ENCODE measurements at regions not wholly inside any gene's neighbourhood (a gene's known extent, or its start where the extent isn't known, plus 50 kb on each side); places are given as distances from the start of the nearest gene placed in this dataset.

DNA sequence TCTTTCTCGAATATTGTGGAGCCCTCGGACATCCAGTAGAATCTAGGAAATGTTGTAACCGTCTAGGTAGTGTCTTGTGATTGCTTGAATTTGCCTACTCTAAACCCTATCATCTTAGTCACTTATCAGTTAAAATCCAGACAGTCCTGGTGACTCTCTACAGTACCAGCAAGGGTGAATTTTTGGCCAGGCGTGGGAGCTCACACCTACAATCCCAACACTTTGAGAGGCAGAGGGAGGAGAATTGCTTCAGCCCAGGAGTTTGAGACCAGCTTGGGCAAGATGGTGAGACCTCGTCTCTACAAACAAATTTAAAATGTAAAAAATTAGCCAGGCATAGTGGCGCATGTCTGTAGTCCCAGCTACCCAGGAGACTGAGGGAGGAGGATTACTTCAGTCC lies 230.9 kb downstream of the CHRM3 start:
- Mint-ChIP-seq H3K27ac (ENCODE audit: unreplicated experiment) (no peak overlapping the region), H3K27me3 (ENCODE audit: unreplicated experiment) (no peaks in the 10 kb centered on the region), H3K4me3 (ENCODE audit: unreplicated experiment) (no peak overlapping the region), H3K9me3 (ENCODE audit: unreplicated experiment) (peaks cover 1% of the 10 kb centered on the region), H3K4me1 (ENCODE audit: low read depth, unreplicated experiment) (no peaks in the 10 kb centered on the region), H3K36me3 (ENCODE audit: unreplicated experiment) (peaks cover 2% of the 10 kb centered on the region)
- no peak for TF ChIP-seq CTCF (IDR thresholded peaks at IDR 0.05; ENCODE audit: partially characterized antibody, unreplicated experiment)
- no peak for DNase-seq

GRCh38 chr1:239617731-239618130 lies 231.4 kb downstream of the CHRM3 start:
- Mint-ChIP-seq H3K9me3 (ENCODE audit: unreplicated experiment) (peaks cover 2% of the 10 kb centered on the region), H3K27me3 (ENCODE audit: unreplicated experiment) (no peaks in the 10 kb centered on the region), H3K27ac (ENCODE audit: unreplicated experiment) (no peak overlapping the region), H3K36me3 (ENCODE audit: unreplicated experiment) (peaks cover 4% of the 10 kb centered on the region), H3K4me1 (ENCODE audit: low read depth, unreplicated experiment) (no peaks in the 10 kb centered on the region), H3K4me3 (ENCODE audit: unreplicated experiment) (no peak overlapping the region)
- TF ChIP-seq CTCF (IDR thresholded peaks at IDR 0.05; ENCODE audit: partially characterized antibody, unreplicated experiment) = no peak
- no peak for DNase-seq

- H3K4me3 Mint-ChIP-seq (ENCODE audit: unreplicated experiment) = no peak overlapping the region
- TF ChIP-seq CTCF (IDR thresholded peaks at IDR 0.05; ENCODE audit: partially characterized antibody, unreplicated experiment) = no peak
- H3K27me3 Mint-ChIP-seq (ENCODE audit: unreplicated experiment) = no peaks in the 10 kb centered on the region
- no peak overlapping the region for H3K27ac Mint-ChIP-seq (ENCODE audit: unreplicated experiment)
- no peaks in the 10 kb centered on the region for H3K4me1 Mint-ChIP-seq (ENCODE audit: low read depth, unreplicated experiment)
- DNase-seq = no peak
- peaks cover 4% of the 10 kb centered on the region for H3K36me3 Mint-ChIP-seq (ENCODE audit: unreplicated experiment)
- H3K9me3 Mint-ChIP-seq (ENCODE audit: unreplicated experiment) = peaks cover 2% of the 10 kb centered on the region
Measured at GRCh38 chr1:239619190-239619589, 232.8 kb downstream of the CHRM3 start.

DNA sequence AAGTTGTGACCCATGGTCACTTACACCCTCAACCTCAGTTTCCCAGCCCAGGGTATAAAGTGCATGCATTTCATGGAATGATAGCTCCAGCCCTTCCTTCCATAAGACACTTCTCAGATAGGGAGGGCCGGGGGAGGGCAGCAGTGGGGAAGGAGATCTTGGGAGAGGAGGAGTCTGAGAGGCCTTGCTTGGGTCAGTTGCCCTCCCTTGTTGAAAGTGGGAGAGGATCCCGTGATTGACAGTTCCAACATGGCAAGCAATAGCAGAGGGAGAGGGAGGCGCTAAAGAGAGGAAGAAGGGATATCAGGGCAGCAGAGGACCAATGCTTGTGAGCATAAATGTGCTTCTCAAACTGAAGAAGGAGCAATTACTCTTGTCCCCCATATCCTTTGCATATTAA lies 244.4 kb downstream of the CHRM3 start:
- no peak for DNase-seq

DNA sequence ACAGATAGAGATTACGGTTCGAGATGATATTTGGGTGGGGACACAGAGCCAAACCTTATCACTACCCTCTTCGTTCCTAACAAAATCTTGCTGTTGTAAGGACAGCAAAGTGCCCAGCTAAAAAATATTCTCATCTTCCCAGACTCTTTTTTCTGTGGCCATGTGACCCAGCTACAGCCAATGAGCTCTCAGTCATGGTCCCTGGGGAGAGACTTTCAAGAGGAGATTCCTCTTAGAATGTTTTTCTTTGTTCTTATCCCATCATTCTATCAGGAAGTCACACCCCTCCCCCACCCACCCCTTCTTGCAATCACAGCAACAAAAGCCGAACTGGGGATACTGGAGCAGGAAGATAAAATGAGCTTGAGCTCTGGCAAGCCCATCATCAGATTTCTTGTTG lies 247.1 kb downstream of the CHRM3 start:
- TF ChIP-seq CTCF (IDR thresholded peaks at IDR 0.05; ENCODE audit: partially characterized antibody, unreplicated experiment) = no peak
- Mint-ChIP-seq H3K9me3 (ENCODE audit: unreplicated experiment) (peaks cover 2% of the 10 kb centered on the region), H3K36me3 (ENCODE audit: unreplicated experiment) (no peaks in the 10 kb centered on the region), H3K27ac (ENCODE audit: unreplicated experiment) (no peak overlapping the region), H3K4me1 (ENCODE audit: low read depth, unreplicated experiment) (no peaks in the 10 kb centered on the region), H3K27me3 (ENCODE audit: unreplicated experiment) (peaks cover 1% of the 10 kb centered on the region), H3K4me3 (ENCODE audit: unreplicated experiment) (no peak overlapping the region)
- DNase-seq = no peak

More for the DNA sequence above, 244.4 kb downstream of the CHRM3 start:
- Mint-ChIP-seq H3K27me3 (ENCODE audit: unreplicated experiment) (peaks cover 1% of the 10 kb centered on the region), H3K9me3 (ENCODE audit: unreplicated experiment) (peaks cover 2% of the 10 kb centered on the region), H3K27ac (ENCODE audit: unreplicated experiment) (no peak overlapping the region), H3K36me3 (ENCODE audit: unreplicated experiment) (no peaks in the 10 kb centered on the region), H3K4me1 (ENCODE audit: low read depth, unreplicated experiment) (no peaks in the 10 kb centered on the region), H3K4me3 (ENCODE audit: unreplicated experiment) (no peak overlapping the region)
- no peak for TF ChIP-seq CTCF (IDR thresholded peaks at IDR 0.05; ENCODE audit: partially characterized antibody, unreplicated experiment)

All from glutamatergic neuron (in vitro differentiated cells).